Peyer's patch (tissue), 4 donors: ENCODE measurements at regions not wholly inside any gene's neighbourhood (a gene's known extent, or its start where the extent isn't known, plus 50 kb on each side); places are given as distances from the start of the nearest gene placed in this dataset.

ENCODE experiments used
- DNase-seq, 3 donors: peaks; one replicate each; pipeline ENCODE4 v3.0.0-alpha.2; 2017 to 2019
- H3K27ac ChIP-seq, 4 donors: fragments of 200-600 bp; sonication (generic); one replicate each; pipeline ENCODE4 v1.5.1; 2016 to 2019
- H3K27me3 ChIP-seq, 2 donors: fragments of 200-600 bp; sonication (generic); one replicate each; pipeline ENCODE4 v1.5.1; 2019
- H3K36me3 ChIP-seq, 3 donors: fragments of 200-600 bp; sonication (generic); one replicate each; pipeline ENCODE4 v1.5.1; 2016 to 2019
- H3K4me1 ChIP-seq, 4 donors: fragments of 200-600 bp; sonication (generic); one replicate each; pipeline ENCODE4 v1.5.1; 2016 to 2019
- H3K4me3 ChIP-seq, 4 donors: fragments of 200-600 bp; sonication (generic); 1 replicate in 3 of 4; 2 replicates in 1 of 4; pipeline ENCODE4 v1.5.1; 2016 to 2019; ENCODE audit warnings: mild to moderate bottlenecking in 1 of 4
- H3K9me3 ChIP-seq, 4 donors: fragments of 200-600 bp; sonication (generic); one replicate each; pipeline ENCODE4 v1.5.1; 2016 to 2019; ENCODE audit warnings: mild to moderate bottlenecking in 1 of 4
- POLR2A ChIP-seq, 2 donors: fragments of 450-650 bp; IDR thresholded peaks; one replicate each; pipeline ENCODE4 v1.5.1; 2017; ENCODE audit warnings: antibody characterized with exemption in 2 of 2, mild to moderate bottlenecking in 2 of 2, moderate library complexity in 2 of 2
- TF ChIP-seq, protein P1 (sequence below), 6 experiments: fragments of 450-650 bp in 4 of 6; fragments of 200-600 bp in 2 of 6; sonication (generic) in 1 of 6; IDR thresholded peaks; one replicate each; pipeline ENCODE4 v1.5.1; 2017 to 2019; ENCODE audit warnings: antibody characterized with exemption in 6 of 6, mild to moderate bottlenecking in 3 of 6, moderate library complexity in 1 of 6

DNA sequence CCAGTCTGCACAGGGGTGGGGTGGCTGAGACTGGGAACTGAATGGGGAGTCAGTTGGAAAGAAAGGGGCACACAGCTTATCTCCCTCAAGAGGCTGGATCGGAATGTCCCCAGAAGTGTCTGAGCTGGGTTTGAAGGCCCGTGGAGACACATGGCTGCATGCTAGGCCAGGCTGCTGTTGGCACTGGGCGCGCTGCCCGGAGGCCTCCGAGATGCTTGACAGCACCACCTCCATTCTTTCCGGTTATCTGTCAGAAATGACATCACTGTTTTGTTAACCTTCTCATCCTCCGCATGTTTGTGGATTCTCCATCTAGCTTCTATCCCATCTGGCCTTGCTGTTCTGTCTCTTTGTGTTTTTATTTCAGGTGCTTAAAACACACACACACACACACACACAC, 85.5 kb downstream of the APIP start:
- H3K27ac ChIP-seq = no peak overlapping the region
- H3K27me3 ChIP-seq = no peaks in the 10 kb centered on the region
- no peak overlapping the region for H3K4me3 ChIP-seq
- H3K4me1 ChIP-seq = no peaks in the 10 kb centered on the region
- DNase-seq = no peak
- no peaks in the 10 kb centered on the region for H3K9me3 ChIP-seq
- TF ChIP-seq, protein P1, sequence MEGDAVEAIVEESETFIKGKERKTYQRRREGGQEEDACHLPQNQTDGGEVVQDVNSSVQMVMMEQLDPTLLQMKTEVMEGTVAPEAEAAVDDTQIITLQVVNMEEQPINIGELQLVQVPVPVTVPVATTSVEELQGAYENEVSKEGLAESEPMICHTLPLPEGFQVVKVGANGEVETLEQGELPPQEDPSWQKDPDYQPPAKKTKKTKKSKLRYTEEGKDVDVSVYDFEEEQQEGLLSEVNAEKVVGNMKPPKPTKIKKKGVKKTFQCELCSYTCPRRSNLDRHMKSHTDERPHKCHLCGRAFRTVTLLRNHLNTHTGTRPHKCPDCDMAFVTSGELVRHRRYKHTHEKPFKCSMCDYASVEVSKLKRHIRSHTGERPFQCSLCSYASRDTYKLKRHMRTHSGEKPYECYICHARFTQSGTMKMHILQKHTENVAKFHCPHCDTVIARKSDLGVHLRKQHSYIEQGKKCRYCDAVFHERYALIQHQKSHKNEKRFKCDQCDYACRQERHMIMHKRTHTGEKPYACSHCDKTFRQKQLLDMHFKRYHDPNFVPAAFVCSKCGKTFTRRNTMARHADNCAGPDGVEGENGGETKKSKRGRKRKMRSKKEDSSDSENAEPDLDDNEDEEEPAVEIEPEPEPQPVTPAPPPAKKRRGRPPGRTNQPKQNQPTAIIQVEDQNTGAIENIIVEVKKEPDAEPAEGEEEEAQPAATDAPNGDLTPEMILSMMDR (IDR thresholded peaks at IDR 0.05) = no peak
- TF ChIP-seq POLR2A (IDR thresholded peaks at IDR 0.05) = no peak
- no peaks in the 10 kb centered on the region for H3K36me3 ChIP-seq

DNA sequence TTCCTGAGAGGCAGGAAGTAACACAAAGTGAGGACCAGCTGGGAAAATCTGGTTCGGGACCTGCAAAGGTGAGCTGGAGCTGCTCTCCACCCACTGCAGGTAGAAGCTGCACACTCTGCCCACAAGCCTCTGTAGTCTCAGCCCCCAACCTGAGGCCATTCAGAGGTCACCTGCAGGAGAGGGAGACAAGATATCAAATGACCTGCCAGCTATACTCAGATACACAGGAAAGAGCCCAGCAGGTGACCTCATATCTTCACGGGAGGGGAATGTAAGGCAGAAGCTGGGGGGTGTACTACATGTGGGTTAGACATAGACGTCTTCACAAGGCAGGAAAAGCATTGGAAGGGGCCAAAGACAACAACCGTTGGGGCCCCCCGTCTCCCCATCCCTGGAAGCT, 86.1 kb downstream of the APIP start:
- DNase-seq = no peak
- Histone ChIP-seq H3K4me1 (peaks cover 0 to 5% (median 0%) of the 10 kb centered on the region in 4 donors), H3K27ac (no peak overlapping the region), H3K36me3 (no peaks in the 10 kb centered on the region), H3K4me3 (no peak overlapping the region), H3K27me3 (no peaks in the 10 kb centered on the region), H3K9me3 (no peaks in the 10 kb centered on the region)
- no peak for TF ChIP-seq POLR2A (IDR thresholded peaks at IDR 0.05)
- TF ChIP-seq, protein P1 (IDR thresholded peaks at IDR 0.05) = no peak

DNA sequence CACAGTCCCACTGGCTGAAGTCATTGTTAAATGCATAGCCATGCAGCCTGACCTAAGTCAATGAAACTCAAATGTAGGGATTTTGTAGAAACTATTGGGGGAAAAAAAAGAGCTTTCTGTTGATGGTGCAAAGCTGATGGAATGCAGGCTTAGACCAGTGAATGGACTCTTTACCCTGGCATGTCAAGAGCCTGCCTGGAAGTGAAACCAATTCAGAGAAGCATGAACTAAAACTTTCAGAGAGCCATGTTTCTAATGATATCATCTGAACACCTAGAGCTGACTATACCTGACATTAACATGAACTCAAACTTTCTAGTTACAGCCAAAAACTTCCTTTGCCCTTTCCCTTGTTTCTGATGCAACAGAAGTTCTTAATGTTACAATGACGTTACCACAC, 89.0 kb downstream of the APIP start:
- Histone ChIP-seq H3K9me3 (no peaks in the 10 kb centered on the region), H3K27me3 (no peaks in the 10 kb centered on the region), H3K4me3 (no peak overlapping the region), H3K27ac (no peak overlapping the region), H3K4me1 (peaks cover 0 to 14% (median 0%) of the 10 kb centered on the region in 4 donors), H3K36me3 (no peaks in the 10 kb centered on the region)
- no peak for DNase-seq
- TF ChIP-seq, protein P1 (IDR thresholded peaks at IDR 0.05) = no peak
- TF ChIP-seq POLR2A (IDR thresholded peaks at IDR 0.05) = no peak

DNA sequence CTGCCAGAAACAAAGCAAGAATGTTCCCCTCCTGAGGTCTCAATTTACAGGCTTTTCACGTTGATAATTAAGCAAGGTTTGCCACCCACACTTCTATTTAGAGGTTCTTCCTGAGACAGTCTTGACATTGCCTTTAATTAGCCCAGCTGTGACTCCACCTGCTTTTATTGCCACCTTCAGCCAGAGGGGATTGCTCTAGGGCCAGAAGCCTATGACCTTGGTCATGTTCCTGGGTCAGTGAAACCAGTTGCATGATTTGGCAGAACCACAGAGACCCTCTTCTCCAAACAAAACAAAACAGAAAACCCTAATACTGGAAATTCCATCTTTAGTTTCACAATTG, 89.8 kb downstream of the APIP start:
- Histone ChIP-seq H3K36me3 (no peaks in the 10 kb centered on the region), H3K4me1 (peaks cover 0 to 14% (median 0%) of the 10 kb centered on the region in 4 donors), H3K27ac (peak overlapping the region in 3 of 4 donors; percentile 28 to 73 (median 71)), H3K27me3 (no peaks in the 10 kb centered on the region), H3K9me3 (no peaks in the 10 kb centered on the region), H3K4me3 (no peak overlapping the region)
- no peak for DNase-seq
- no peak for TF ChIP-seq POLR2A (IDR thresholded peaks at IDR 0.05)
- TF ChIP-seq, protein P1 (IDR thresholded peaks at IDR 0.05) = no peak

- DNase-seq = peak in 2 of 3 donors; percentile 54 to 61
- no peaks in the 10 kb centered on the region for H3K9me3 ChIP-seq
- peak overlapping the region in 3 of 4 donors; percentile 35 to 73 (median 71) for H3K27ac ChIP-seq
- H3K4me3 ChIP-seq = no peak overlapping the region
- peaks cover 0 to 14% (median 0%) of the 10 kb centered on the region in 4 donors for H3K4me1 ChIP-seq
- H3K36me3 ChIP-seq = no peaks in the 10 kb centered on the region
- H3K27me3 ChIP-seq = no peaks in the 10 kb centered on the region
- TF ChIP-seq, protein P1 (IDR thresholded peaks at IDR 0.05) = peak in 1 of 6 experiments; percentile 5
- no peak for TF ChIP-seq POLR2A (IDR thresholded peaks at IDR 0.05)
Measured at GRCh38 chr11:34825670-34826383, 90.4 kb downstream of the APIP start.
